Stomach (tissue), 4 donors: ENCODE measurements at regions not wholly inside any gene's neighbourhood (a gene's known extent, or its start where the extent isn't known, plus 50 kb on each side); places are given as distances from the start of the nearest gene placed in this dataset.

Experiments used
- CTCF ChIP-seq, 7 experiments: fragments of 450-650 bp in 4 of 7; fragments of 200-600 bp in 3 of 7; sonication (generic) in 3 of 7; IDR thresholded peaks; one replicate each; pipeline ENCODE4 v1.5.1; 2016 to 2019; ENCODE audit warnings: antibody characterized with exemption in 7 of 7, control low read depth in 2 of 7, mild to moderate bottlenecking in 1 of 7
- EP300 ChIP-seq: sonication (generic); formaldehyde crosslinking; IDR thresholded peaks from one replicate; pipeline ENCODE4 v1.6.1; 2017; ENCODE audit warnings: antibody characterized with exemption
- POLR2A ChIP-seq, 4 donors: fragments of 450-650 bp; IDR thresholded peaks; one replicate each; pipeline ENCODE4 v1.6.1; 2016; ENCODE audit warnings: antibody characterized with exemption in 4 of 4, control low read depth in 2 of 4, mild to moderate bottlenecking in 1 of 4, moderate library complexity in 1 of 4
- POLR2AphosphoS5 ChIP-seq, 3 donors: sonication (generic); formaldehyde crosslinking; IDR thresholded peaks; one replicate each; pipeline ENCODE4 v1.6.1; 2016; ENCODE audit warnings: antibody characterized with exemption in 3 of 3

GRCh38 chr7:112400141-112400540 is 50.1 kb upstream of the IFRD1 start:
- no peak for TF ChIP-seq CTCF (IDR thresholded peaks at IDR 0.05)
- TF ChIP-seq POLR2AphosphoS5 (IDR thresholded peaks at IDR 0.05): no peak
- no peak for TF ChIP-seq POLR2A (IDR thresholded peaks at IDR 0.05)
- no peak for TF ChIP-seq EP300
